H1 (cell line): ENCODE measurements at regions not wholly inside any gene's neighbourhood (a gene's known extent, or its start where the extent isn't known, plus 50 kb on each side); places are given as distances from the start of the nearest gene placed in this dataset.

Experiments used
- CTCF ChIA-PET: fragments of 300-600 bp; sonication (Branson Sonifier 250); formaldehyde crosslinking; loops from one replicate; lab custom pipeline; 2021; ENCODE audit not compliant: partially characterized antibody; lab: Charles Lee
- POLR2A ChIA-PET: fragments of 300-600 bp; sonication (Branson Sonifier 250); formaldehyde crosslinking; loops from one replicate; lab custom pipeline; 2021; ENCODE audit warnings: inconsistent platforms; ENCODE audit not compliant: partially characterized antibody; lab: Charles Lee
- DNase-seq, 2 experiments: peaks; one replicate each; pipeline versions ENCODE4 v3.0.0 to v3.0.0-alpha.2; 2010 to 2022; ENCODE audit warnings: low spot score in 2 of 2, low read depth in 1 of 2, mixed read lengths in 1 of 2
- FAIRE-seq: peaks from 2 replicates; lab custom pipeline; 2011; peaks lifted over from hg19 to GRCh38; lab: Jason Lieb, UNC
- H2AFZ ChIP-seq: 2 replicates; pipeline ENCODE4 v1.8.1; 2012; ENCODE audit warnings: low read length, inconsistent platforms
- H2AK5ac ChIP-seq: 2 replicates; pipeline ENCODE4 v1.6.1; 2013; ENCODE audit warnings: low read depth, low read length
- H2BK120ac ChIP-seq: replicated peaks from 2 replicates; pipeline ENCODE3; 2013; ENCODE audit warnings: low read depth, low read length, inconsistent platforms
- H2BK12ac ChIP-seq: 2 replicates; pipeline ENCODE4 v1.6.1; 2013; ENCODE audit warnings: low read depth, low read length
- H2BK15ac ChIP-seq: 2 replicates; pipeline ENCODE4 v1.6.1; 2013; ENCODE audit warnings: low read length
- H2BK20ac ChIP-seq: 2 replicates; pipeline ENCODE4 v1.6.1; 2013; ENCODE audit warnings: low read length
- H2BK5ac ChIP-seq: 2 replicates; pipeline ENCODE4 v1.6.1; 2013; ENCODE audit warnings: low read depth, low read length
- H3K14ac ChIP-seq: 2 replicates; pipeline ENCODE4 v1.6.1; 2013; ENCODE audit warnings: inconsistent platforms; ENCODE audit not compliant: insufficient read length
- H3K18ac ChIP-seq: 2 replicates; pipeline ENCODE4 v1.6.1; 2013; ENCODE audit warnings: low read length; ENCODE audit errors: extremely low read depth
- H3K23ac ChIP-seq: 2 replicates; pipeline ENCODE4 v1.6.1; 2013; ENCODE audit warnings: inconsistent platforms; ENCODE audit not compliant: insufficient read length
- H3K23me2 ChIP-seq: 2 replicates; pipeline ENCODE4 v1.6.1; 2013; ENCODE audit warnings: low read depth, low read length
- H3K27ac ChIP-seq: 2 replicates; pipeline ENCODE4 v1.6.1; 2011; ENCODE audit warnings: low read depth, low read length, inconsistent platforms
- H3K27me3 ChIP-seq, 4 experiments: replicated peaks in 1 of 4; 1 replicate in 1 of 4; 2 replicates in 3 of 4; pipeline versions ENCODE4 v1.6.1 to v1.8.1; 2011 to 2013; ENCODE audit warnings: low read length in 3 of 4, mild to moderate bottlenecking in 3 of 4, inconsistent platforms in 2 of 4, mixed read lengths in 2 of 4, moderate library complexity in 1 of 4; ENCODE audit not compliant: control insufficient read depth in 3 of 4, insufficient read depth in 3 of 4; ENCODE audit errors: extremely low read depth in 1 of 4
- H3K36me3 ChIP-seq, 4 experiments: 2 replicates each; pipeline versions ENCODE4 v1.6.1 to v1.8.1; 2011 to 2013; ENCODE audit warnings: mild to moderate bottlenecking in 4 of 4, low read length in 3 of 4, moderate library complexity in 2 of 4, control low read depth in 1 of 4, inconsistent platforms in 1 of 4; ENCODE audit not compliant: insufficient read depth in 4 of 4, control insufficient read depth in 2 of 4
- H3K4ac ChIP-seq: replicated peaks from 2 replicates; pipeline ENCODE3; 2013; ENCODE audit warnings: low read length, low read depth, mixed read lengths, inconsistent platforms; ENCODE audit not compliant: insufficient read length
- H3K4me1 ChIP-seq, 4 experiments: replicated peaks in 1 of 4; 1 replicate in 1 of 4; 2 replicates in 3 of 4; pipeline versions ENCODE4 v1.6.1 to v1.8.1; 2011 to 2013; ENCODE audit warnings: low read length in 3 of 4, inconsistent platforms in 2 of 4, mixed read lengths in 1 of 4; ENCODE audit not compliant: insufficient read depth in 4 of 4, control insufficient read depth in 3 of 4
- H3K4me2 ChIP-seq, 2 experiments: 2 replicates each; pipeline versions ENCODE4 v1.6.1 to v1.8.1; 2011 to 2013; ENCODE audit warnings: low read depth in 2 of 2, low read length in 2 of 2, control low read depth in 1 of 2, inconsistent platforms in 1 of 2, mild to moderate bottlenecking in 1 of 2; ENCODE audit not compliant: insufficient read depth in 1 of 2
- H3K4me3 ChIP-seq, 4 experiments: fragments of 200-600, 300-600 bp in 1 of 4; sonication (generic), shearing (Covaris generic), sonication (Bioruptor Twin) in 1 of 4; 2 replicates each; pipeline versions ENCODE4 v1.5.1 to v1.8.1; 2011 to 2016; ENCODE audit warnings: low read length in 4 of 4, low read depth in 3 of 4, control low read depth in 2 of 4, inconsistent platforms in 2 of 4, mild to moderate bottlenecking in 2 of 4, mixed read lengths in 1 of 4, moderate library complexity in 1 of 4; ENCODE audit not compliant: insufficient read depth in 2 of 4; ENCODE audit errors: extremely low read depth in 1 of 4
- H3K56ac ChIP-seq: replicated peaks from 2 replicates; pipeline ENCODE3; 2013; ENCODE audit warnings: low read depth, mild to moderate bottlenecking, mixed read lengths, low read length, inconsistent platforms; ENCODE audit not compliant: insufficient read length
- H3K79me1 ChIP-seq: 2 replicates; pipeline ENCODE4 v1.6.1; 2013; ENCODE audit warnings: low read depth, low read length, control low read depth
- H3K79me2 ChIP-seq, 2 experiments: 2 replicates each; pipeline versions ENCODE4 v1.6.1 to v1.8.1; 2012 to 2013; ENCODE audit warnings: low read length in 2 of 2, mild to moderate bottlenecking in 2 of 2, inconsistent platforms in 1 of 2; ENCODE audit not compliant: insufficient read depth in 2 of 2, control insufficient read depth in 1 of 2
- H3K9ac ChIP-seq, 4 experiments: replicated peaks in 1 of 4; 1 replicate in 1 of 4; 2 replicates in 3 of 4; pipeline versions ENCODE4 v1.6.1 to v1.8.1; 2011 to 2013; ENCODE audit warnings: low read depth in 3 of 4, low read length in 3 of 4, control low read depth in 2 of 4, mild to moderate bottlenecking in 2 of 4, moderate library complexity in 2 of 4, inconsistent platforms in 1 of 4; ENCODE audit errors: extremely low read depth in 1 of 4
- H3K9me3 ChIP-seq, 2 experiments: 2 replicates each; pipeline versions ENCODE4 v1.6.1 to v1.8.1; 2012 to 2013; ENCODE audit warnings: mild to moderate bottlenecking in 2 of 2, moderate library complexity in 2 of 2, control low read depth in 1 of 2, inconsistent platforms in 1 of 2, low read depth in 1 of 2, low read length in 1 of 2, mixed read lengths in 1 of 2; ENCODE audit not compliant: insufficient read depth in 2 of 2
- H4K20me1 ChIP-seq, 2 experiments: replicated peaks in 1 of 2; 2 replicates each; pipeline versions ENCODE3 to v1.8.1; 2011 to 2013; ENCODE audit warnings: inconsistent platforms in 2 of 2, low read length in 2 of 2, mild to moderate bottlenecking in 1 of 2; ENCODE audit not compliant: insufficient read depth in 2 of 2, control insufficient read depth in 1 of 2
- H4K5ac ChIP-seq: 2 replicates; pipeline ENCODE4 v1.6.1; 2013; ENCODE audit warnings: low read length, low read depth, mixed read lengths, inconsistent platforms; ENCODE audit not compliant: insufficient read length
- H4K8ac ChIP-seq: 2 replicates; pipeline ENCODE4 v1.8.0; 2013; ENCODE audit warnings: mild to moderate bottlenecking, moderate library complexity, low read length, inconsistent platforms; ENCODE audit not compliant: insufficient read depth; ENCODE audit errors: extremely low read depth
- H4K91ac ChIP-seq: replicated peaks from 2 replicates; pipeline ENCODE3; 2013; ENCODE audit warnings: low read length, mixed read lengths, inconsistent platforms; ENCODE audit not compliant: insufficient read length
- JUND ChIP-seq: IDR thresholded peaks from 2 replicates; pipeline ENCODE4 v1.6.1; 2011; ENCODE audit warnings: mild to moderate bottlenecking, improper control_type of control experiment, low read length
- SIX5 ChIP-seq: IDR thresholded peaks from 2 replicates; pipeline ENCODE4 v1.6.1; 2011; ENCODE audit warnings: mild to moderate bottlenecking, low read depth, low read length
- WGBS, 2 experiments: shearing (Covaris generic) in 1 of 2; methylation state at CpG; one replicate each; pipeline versions ENCODE4 v1.1.6 to v1.1.7; 2013 to 2015; ENCODE audit warnings: low lambda C conversion rate in 2 of 2, mixed read lengths in 2 of 2, inconsistent platforms in 1 of 2, low coverage in 1 of 2, missing lambda C conversion rate in 1 of 2; ENCODE audit not compliant: insufficient replicate concordance in 2 of 2, insufficient coverage in 1 of 2, insufficient read length in 1 of 2; ENCODE audit errors: extremely low coverage in 1 of 2, missing lambda C conversion rate in 1 of 2; 5-methylcytosine and 5-hydroxymethylcytosine counted together

- Histone ChIP-seq H2BK20ac (no peak overlapping the region), H3K23me2 (no peaks in the 10 kb centered on the region), H4K91ac (no peak overlapping the region), H2BK12ac (no peak overlapping the region), H3K18ac (no peak overlapping the region), H2BK15ac (no peak overlapping the region), H2BK120ac (no peak overlapping the region), H3K23ac (no peak overlapping the region), H4K20me1 (no peaks in the 10 kb centered on the region), H2BK5ac (no peak overlapping the region), H3K36me3 (no peaks in the 10 kb centered on the region), H3K9me3 (no peaks in the 10 kb centered on the region), H3K4me2 (no peak overlapping the region), H3K4me1 (no peaks in the 10 kb centered on the region), H3K27ac (no peak overlapping the region), H4K8ac (no peak overlapping the region), H3K4ac (no peak overlapping the region), H3K27me3 (no peaks in the 10 kb centered on the region), H2AFZ (no peak overlapping the region), H3K79me2 (no peaks in the 10 kb centered on the region), H3K9ac (no peak overlapping the region), H3K14ac (no peak overlapping the region), H3K79me1 (no peaks in the 10 kb centered on the region), H3K4me3 (no peak overlapping the region), H4K5ac (no peak overlapping the region), H2AK5ac (no peak overlapping the region), H3K56ac (no peak overlapping the region)
- ChIA-PET POLR2A (no interaction called here), CTCF (interaction anchor here (0.9 kb wide), 1 partner anchor 128 kb away, joined by 3 read pairs; no protein-coding TSS in a partner anchor)
- no peak for DNase-seq
- no peak for FAIRE-seq
- WGBS, 2 experiments: 77% methylated on average over 1 of the region's 1 CpG; no CpG with 5 or more reads in 1 of the 2 experiments
- TF ChIP-seq JUND (no peak), SIX5 (no peak)
Observed at GRCh38 chr3:34567266-34567665, 768.8 kb downstream of the PDCD6IP start.
